MM.1S (cell line): ENCODE measurements at regions not wholly inside any gene's neighbourhood (a gene's known extent, or its start where the extent isn't known, plus 50 kb on each side); places are given as distances from the start of the nearest gene placed in this dataset.
"Not testable (repeated sequence)": the region's sequence is repeated elsewhere in the genome, so short reads cannot be mapped to it uniquely, and the experiment has no call there.

ENCODE experiments used
- DNase-seq: peaks from one replicate; pipeline ENCODE4 v3.0.0-alpha.2; 2015
- H2AFZ ChIP-seq: fragments of 300-600 bp; sonication (generic); 2 replicates; pipeline ENCODE4 v1.6.0; 2016; ENCODE audit warnings: antibody characterized with exemption, low read length
- H3F3A ChIP-seq: fragments of 300-600 bp; sonication (generic); 2 replicates; pipeline ENCODE4 v1.6.1; 2016; ENCODE audit warnings: mild to moderate bottlenecking, antibody characterized with exemption, low read length, moderate library complexity, mixed read lengths; ENCODE audit not compliant: insufficient read depth
- H3K27ac ChIP-seq: fragments of 300-600 bp; sonication (generic); 2 replicates; pipeline ENCODE4 v1.5.1; 2016; ENCODE audit warnings: mild to moderate bottlenecking, low read length
- H3K27me3 ChIP-seq: fragments of 300-600 bp; sonication (generic); replicated peaks from 2 replicates; pipeline ENCODE4 v1.6.0; 2016; ENCODE audit warnings: low read length; ENCODE audit not compliant: insufficient read depth
- H3K36me3 ChIP-seq: fragments of 300-600 bp; sonication (generic); replicated peaks from 2 replicates; pipeline ENCODE4 v1.6.1; 2016; ENCODE audit warnings: mild to moderate bottlenecking, low read length, mixed read lengths; ENCODE audit not compliant: insufficient read depth
- H3K4me1 ChIP-seq: fragments of 300-600 bp; sonication (generic); 2 replicates; pipeline ENCODE4 v1.6.1; 2016; ENCODE audit warnings: low read length, mixed read lengths
- H3K4me2 ChIP-seq: fragments of 300-600 bp; sonication (generic); 2 replicates; pipeline ENCODE4 v1.6.0; 2016; ENCODE audit warnings: low read depth, low read length
- H3K4me3 ChIP-seq: fragments of 300-600 bp; sonication (generic); 2 replicates; pipeline ENCODE4 v1.5.1; 2016; ENCODE audit warnings: low read length, mixed read lengths
- H3K79me2 ChIP-seq: fragments of 300-600 bp; sonication (generic); 2 replicates; pipeline ENCODE4 v1.6.1; 2016; ENCODE audit warnings: mixed run types, low read length, mixed read lengths
- H3K9ac ChIP-seq: fragments of 300-600 bp; sonication (generic); 2 replicates; pipeline ENCODE4 v1.6.1; 2016; ENCODE audit warnings: low read length, mixed read lengths
- H3K9me2 ChIP-seq: fragments of 300-600 bp; sonication (generic); replicated peaks from 2 replicates; pipeline ENCODE4 v1.6.1; 2016; ENCODE audit warnings: mild to moderate bottlenecking, low read length, mixed read lengths; ENCODE audit not compliant: insufficient read depth
- H3K9me3 ChIP-seq: fragments of 300-600 bp; sonication (generic); replicated peaks from 2 replicates; pipeline ENCODE4 v1.6.1; 2016; ENCODE audit warnings: mild to moderate bottlenecking, low read length, mixed read lengths; ENCODE audit not compliant: insufficient read depth
- H4K20me1 ChIP-seq: fragments of 300-600 bp; sonication (generic); 2 replicates; pipeline ENCODE4 v1.6.1; 2016; ENCODE audit warnings: mild to moderate bottlenecking, low read length, moderate library complexity, mixed read lengths; ENCODE audit not compliant: insufficient read depth
- EZH2 ChIP-seq: fragments of 300-600 bp; sonication (generic); optimal IDR thresholded peaks from 2 replicates; pipeline ENCODE3; 2017; ENCODE audit warnings: low read depth, mild to moderate bottlenecking, antibody characterized with exemption, low read length, mixed read lengths
- TF ChIP-seq, protein P1 (sequence below): fragments of 300-600 bp; sonication (generic); IDR thresholded peaks from 2 replicates; pipeline ENCODE4 v1.5.1; 2016; ENCODE audit warnings: antibody characterized with exemption, low read length, mixed read lengths

DNA sequence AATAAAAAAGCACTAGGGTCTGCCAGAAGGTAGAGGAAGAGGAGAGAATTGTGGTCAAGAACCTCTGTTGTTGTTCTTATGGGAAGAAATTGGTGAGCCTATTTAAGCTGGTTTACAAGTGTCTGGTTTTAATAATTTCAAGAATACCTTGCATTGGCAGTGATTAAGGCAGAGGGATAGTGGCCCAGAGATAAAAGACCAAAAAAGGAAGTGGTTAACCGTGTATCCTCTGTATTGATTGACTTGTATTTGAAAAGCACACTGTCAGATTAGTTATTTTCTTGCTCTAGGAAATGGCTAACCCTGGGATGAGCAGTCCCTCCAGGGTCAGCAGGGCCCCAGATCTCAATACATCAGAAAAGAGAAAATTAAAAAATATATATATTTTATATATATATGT lies 190.1 kb downstream of the SPIN4 start:
- not testable (repeated sequence) for H3K9ac ChIP-seq, H3K9me3 ChIP-seq, H3K4me2 ChIP-seq, H3K36me3 ChIP-seq, DNase-seq, H3K4me1 ChIP-seq, H3F3A ChIP-seq, H3K9me2 ChIP-seq, H4K20me1 ChIP-seq, H3K4me3 ChIP-seq, H3K27me3 ChIP-seq, H3K27ac ChIP-seq, H2AFZ ChIP-seq, H3K79me2 ChIP-seq

DNA sequence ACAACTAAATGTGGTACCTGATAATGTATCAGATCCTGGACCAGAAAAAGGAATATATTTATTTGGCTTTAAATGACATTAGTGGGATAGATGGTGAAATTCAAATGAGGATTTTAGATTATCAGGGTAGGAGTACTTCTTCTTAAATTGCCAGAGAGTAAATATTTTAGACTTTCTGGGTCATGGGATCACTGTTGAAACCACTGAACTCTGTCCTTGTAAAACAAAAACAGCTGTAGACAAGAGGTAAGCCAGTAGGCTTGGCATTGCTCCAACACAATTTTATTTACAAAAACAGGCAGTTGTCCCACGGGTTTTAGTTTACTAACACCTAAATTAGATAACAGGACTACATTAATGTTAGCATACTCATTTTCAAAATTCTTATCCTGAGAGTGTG lies 190.8 kb downstream of the SPIN4 start:
- not testable (repeated sequence) for H3K9me3 ChIP-seq, H3K4me1 ChIP-seq, H3K79me2 ChIP-seq

DNA sequence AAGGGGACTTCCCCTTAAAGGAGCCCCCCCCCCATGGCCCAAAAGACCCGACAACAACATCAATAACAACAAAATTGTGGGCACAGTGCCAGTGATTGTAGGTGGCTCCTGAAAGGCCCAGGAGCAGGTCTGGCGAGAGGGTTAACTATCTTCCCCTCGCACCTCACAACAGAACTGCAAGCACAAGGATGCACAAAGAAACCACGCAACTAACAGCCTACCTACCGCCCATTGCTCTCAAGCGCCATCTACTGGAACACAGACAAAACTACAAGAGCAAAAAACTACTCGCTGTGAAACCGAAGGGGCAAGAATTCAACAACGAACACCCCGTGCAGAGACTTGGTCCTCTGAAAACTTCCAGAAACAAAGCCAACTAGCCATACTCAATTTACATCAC lies 205.6 kb downstream of the SPIN4 start:
- not testable (repeated sequence) for H3K9me2 ChIP-seq, H3K4me1 ChIP-seq, H4K20me1 ChIP-seq, H3F3A ChIP-seq, H3K27ac ChIP-seq, H3K27me3 ChIP-seq, DNase-seq, H3K79me2 ChIP-seq, H3K9me3 ChIP-seq, H3K9ac ChIP-seq, H3K4me3 ChIP-seq, H2AFZ ChIP-seq, H3K36me3 ChIP-seq, H3K4me2 ChIP-seq

More for the DNA sequence above, 190.8 kb downstream of the SPIN4 start:
- not testable (repeated sequence) for H3K4me2 ChIP-seq, H3K36me3 ChIP-seq, H3K9ac ChIP-seq, H3K4me3 ChIP-seq, H3K9me2 ChIP-seq, H4K20me1 ChIP-seq, H3K27ac ChIP-seq, H2AFZ ChIP-seq, H3F3A ChIP-seq, H3K27me3 ChIP-seq, DNase-seq

DNA sequence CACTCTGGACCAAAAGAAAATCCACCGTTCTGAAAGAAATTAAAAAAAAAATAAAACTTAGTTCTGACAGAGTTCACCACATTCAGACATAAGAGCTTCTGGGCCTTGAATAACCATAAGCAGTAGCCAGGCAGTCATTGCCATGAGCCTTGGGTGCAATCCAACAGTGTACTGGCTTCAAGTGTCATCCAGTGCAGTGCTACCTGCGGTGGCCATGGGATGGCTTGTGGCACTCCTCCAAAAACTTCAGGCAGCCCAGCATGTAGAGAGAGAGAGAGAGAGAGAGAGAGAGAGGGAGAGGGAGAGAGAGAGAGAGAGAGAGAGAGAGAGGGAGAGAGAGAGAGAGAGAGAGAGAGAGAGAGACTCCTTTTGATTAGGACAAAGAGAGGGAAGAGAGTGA lies 208.5 kb downstream of the SPIN4 start:
- H3K36me3 ChIP-seq, H3K27ac ChIP-seq, H4K20me1 ChIP-seq, H3K9ac ChIP-seq, H3K79me2 ChIP-seq, H3K27me3 ChIP-seq, H3K9me2 ChIP-seq, DNase-seq, H3K4me1 ChIP-seq, H3K4me3 ChIP-seq, H3K4me2 ChIP-seq, H3K9me3 ChIP-seq, H3F3A ChIP-seq, H2AFZ ChIP-seq: not testable (repeated sequence)

DNA sequence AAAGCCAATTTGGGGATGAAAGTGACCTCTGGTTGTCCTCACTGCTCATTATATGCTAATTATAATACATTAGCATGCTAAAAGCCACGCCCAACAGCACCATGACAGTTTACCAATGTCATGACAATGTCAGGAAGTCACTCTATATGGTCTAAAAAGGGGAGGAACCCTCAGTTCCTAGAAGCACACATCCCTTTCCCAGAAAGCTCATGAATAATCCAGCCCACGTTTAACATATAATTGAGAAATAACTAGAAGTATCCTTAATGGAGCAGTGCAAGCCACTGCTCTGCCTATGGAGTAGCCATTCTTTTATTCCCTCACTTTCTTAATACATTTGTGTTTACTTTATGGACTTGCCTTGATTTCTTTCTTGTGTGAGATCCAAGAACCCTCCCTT lies 215.3 kb downstream of the SPIN4 start:
- not testable (repeated sequence) for H3K4me3 ChIP-seq, H3K4me1 ChIP-seq, H2AFZ ChIP-seq, H3K9me3 ChIP-seq, H3K36me3 ChIP-seq, H3K9ac ChIP-seq, H4K20me1 ChIP-seq, H3K79me2 ChIP-seq, H3K27me3 ChIP-seq, H3K9me2 ChIP-seq, DNase-seq, H3K27ac ChIP-seq, H3F3A ChIP-seq, H3K4me2 ChIP-seq

DNA sequence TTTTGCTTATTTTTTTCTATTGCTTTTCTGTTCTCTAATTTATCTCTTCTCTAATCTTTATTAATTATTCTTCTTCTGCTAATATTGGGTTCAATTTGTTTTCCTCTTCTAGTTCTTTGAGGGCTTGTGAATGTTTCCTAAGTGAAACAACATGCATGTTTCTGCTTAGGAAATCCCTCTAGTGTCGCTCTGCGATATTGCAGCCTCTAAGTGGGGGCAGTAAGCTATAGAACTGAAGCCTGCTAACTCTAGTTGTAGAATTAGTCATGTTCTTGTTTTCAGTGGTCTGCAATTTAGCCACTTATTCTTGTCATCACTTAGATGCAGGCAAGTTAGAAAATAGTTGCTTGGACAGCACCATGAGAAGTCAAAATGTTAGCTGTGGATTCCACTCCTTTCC lies 222.6 kb downstream of the SPIN4 start:
- H3K9ac ChIP-seq: no peak overlapping the region
- no peaks in the 10 kb centered on the region for H4K20me1 ChIP-seq
- H3K36me3 ChIP-seq: no peaks in the 10 kb centered on the region
- H2AFZ ChIP-seq: no peak overlapping the region
- H3K27ac ChIP-seq: no peak overlapping the region
- no peaks in the 10 kb centered on the region for H3F3A ChIP-seq
- TF ChIP-seq, protein P1, sequence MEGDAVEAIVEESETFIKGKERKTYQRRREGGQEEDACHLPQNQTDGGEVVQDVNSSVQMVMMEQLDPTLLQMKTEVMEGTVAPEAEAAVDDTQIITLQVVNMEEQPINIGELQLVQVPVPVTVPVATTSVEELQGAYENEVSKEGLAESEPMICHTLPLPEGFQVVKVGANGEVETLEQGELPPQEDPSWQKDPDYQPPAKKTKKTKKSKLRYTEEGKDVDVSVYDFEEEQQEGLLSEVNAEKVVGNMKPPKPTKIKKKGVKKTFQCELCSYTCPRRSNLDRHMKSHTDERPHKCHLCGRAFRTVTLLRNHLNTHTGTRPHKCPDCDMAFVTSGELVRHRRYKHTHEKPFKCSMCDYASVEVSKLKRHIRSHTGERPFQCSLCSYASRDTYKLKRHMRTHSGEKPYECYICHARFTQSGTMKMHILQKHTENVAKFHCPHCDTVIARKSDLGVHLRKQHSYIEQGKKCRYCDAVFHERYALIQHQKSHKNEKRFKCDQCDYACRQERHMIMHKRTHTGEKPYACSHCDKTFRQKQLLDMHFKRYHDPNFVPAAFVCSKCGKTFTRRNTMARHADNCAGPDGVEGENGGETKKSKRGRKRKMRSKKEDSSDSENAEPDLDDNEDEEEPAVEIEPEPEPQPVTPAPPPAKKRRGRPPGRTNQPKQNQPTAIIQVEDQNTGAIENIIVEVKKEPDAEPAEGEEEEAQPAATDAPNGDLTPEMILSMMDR: peak; percentile 57
- TF ChIP-seq EZH2: no peak
- no peaks in the 10 kb centered on the region for H3K27me3 ChIP-seq
- H3K79me2 ChIP-seq: no peaks in the 10 kb centered on the region
- no peaks in the 10 kb centered on the region for H3K4me1 ChIP-seq
- no peak overlapping the region for H3K4me2 ChIP-seq
- H3K9me3 ChIP-seq: no peaks in the 10 kb centered on the region
- peak; percentile 59 for DNase-seq
- no peaks in the 10 kb centered on the region for H3K9me2 ChIP-seq
- no peak overlapping the region for H3K4me3 ChIP-seq
